Hematopoietic multipotent progenitor cell treated with erythropoietin and hydrocortisone succinate and interleukin-3 and kit ligand, for 6 days (in vitro differentiated cells): ENCODE measurements at regions not wholly inside any gene's neighbourhood (a gene's known extent, or its start where the extent isn't known, plus 50 kb on each side); places are given as distances from the start of the nearest gene placed in this dataset.
"Not testable (repeated sequence)": the region's sequence is repeated elsewhere in the genome, so short reads cannot be mapped to it uniquely, and the experiment has no call there.

Source experiments
- DNase-seq: peaks from one replicate; pipeline ENCODE4 v3.0.0-alpha.2; 2015

- DNase-seq = no peak
Measured at GRCh38 chr6:153373869-153374268, 242.8 kb upstream of the RGS17 start.

GRCh38 chr6:153368131-153368530, 237.0 kb upstream of the RGS17 start:
- no peak for DNase-seq

- DNase-seq = no peak
Measured at GRCh38 chr6:153367021-153367420, 235.9 kb upstream of the RGS17 start.

GRCh38 chr6:153357391-153357790, 226.3 kb upstream of the RGS17 start:
- DNase-seq = no peak

GRCh38 chr6:153340568-153340967, 209.5 kb upstream of the RGS17 start:
- DNase-seq = no peak

GRCh38 chr6:153334121-153334520, 203.0 kb upstream of the RGS17 start:
- DNase-seq = no peak

GRCh38 chr6:153331221-153331620, 200.1 kb upstream of the RGS17 start:
- DNase-seq = not testable (repeated sequence)

- no peak for DNase-seq
Measured at GRCh38 chr6:153328194-153328593, 197.1 kb upstream of the RGS17 start.

- no peak for DNase-seq
Measured at GRCh38 chr6:153325661-153326060, 194.6 kb upstream of the RGS17 start.

GRCh38 chr6:153312634-153313033, 181.6 kb upstream of the RGS17 start:
- peak; percentile 81 for DNase-seq

- no peak for DNase-seq
Measured at GRCh38 chr6:153309651-153310050, 178.6 kb upstream of the RGS17 start.

GRCh38 chr6:153302133-153302532, 171.1 kb upstream of the RGS17 start:
- no peak for DNase-seq

- DNase-seq = no peak
Measured at GRCh38 chr6:153301602-153302001, 170.5 kb upstream of the RGS17 start.

GRCh38 chr6:153282456-153282855, 151.4 kb upstream of the RGS17 start:
- DNase-seq = not testable (repeated sequence)

- DNase-seq = no peak
Measured at GRCh38 chr6:153275997-153276396, 144.9 kb upstream of the RGS17 start.

GRCh38 chr6:153272201-153272980, 141.3 kb upstream of the RGS17 start:
- no peak for DNase-seq

- no peak for DNase-seq
Measured at GRCh38 chr6:153263489-153263888, 132.4 kb upstream of the RGS17 start.

- no peak for DNase-seq
Measured at GRCh38 chr6:153251326-153251725, 120.2 kb upstream of the RGS17 start.

- DNase-seq = no peak
Measured at GRCh38 chr6:153237670-153238069, 106.6 kb upstream of the RGS17 start.

- peak; percentile 55 for DNase-seq
Measured at GRCh38 chr6:153231048-153231646, 100.1 kb upstream of the RGS17 start.

GRCh38 chr6:153218184-153218792, 87.2 kb upstream of the RGS17 start:
- no peak for DNase-seq

- no peak for DNase-seq
Measured at GRCh38 chr6:153216789-153217188, 85.7 kb upstream of the RGS17 start.

GRCh38 chr6:153215242-153215641, 84.2 kb upstream of the RGS17 start:
- DNase-seq = no peak

- DNase-seq = no peak
Measured at GRCh38 chr6:153214436-153214835, 83.4 kb upstream of the RGS17 start.
